A673 (cell line): ENCODE measurements at regions not wholly inside any gene's neighbourhood (a gene's known extent, or its start where the extent isn't known, plus 50 kb on each side); places are given as distances from the start of the nearest gene placed in this dataset.

Experiments used
- BruUV-seq: library from RNA; stranded (reverse); fragments of 400-500 nt; replicated peaks from 2 replicates; lab custom pipeline; 2021; lab: Mats Ljungman, UMichigan
- CTCF ChIA-PET: fragments of 300-600 bp; sonication (Branson Sonifier 250); formaldehyde crosslinking; loops from one replicate; lab custom pipeline; 2022; ENCODE audit warnings: antibody characterized with exemption; lab: Charles Lee
- POLR2A ChIA-PET: fragments of 300-600 bp; sonication (Branson Sonifier 250); formaldehyde crosslinking; loops from one replicate; lab custom pipeline; 2022; ENCODE audit warnings: antibody characterized with exemption; ENCODE audit not compliant: low non-redundant PET; lab: Charles Lee
- DNase-seq: peaks from one replicate; pipeline ENCODE4 v3.0.0-alpha.2; 2015; ENCODE audit warnings: low spot score
- H3K27ac ChIP-seq: fragments of 200-600 bp; sonication (generic); 2 replicates; pipeline ENCODE4 v1.5.1; 2016; ENCODE audit warnings: mixed run types, low read depth, mild to moderate bottlenecking, mixed read lengths, antibody characterized with exemption, low read length; ENCODE audit not compliant: poor library complexity, severe bottlenecking
- H3K27me3 ChIP-seq: fragments of 200-600 bp; sonication (generic); replicated peaks from 2 replicates; pipeline ENCODE4 v1.6.1; 2017; ENCODE audit warnings: mixed run types, low read depth, mild to moderate bottlenecking, mixed read lengths, antibody characterized with exemption, low read length; ENCODE audit not compliant: insufficient read depth, poor library complexity
- H3K36me3 ChIP-seq: fragments of 200-600 bp; sonication (generic); 2 replicates; pipeline ENCODE4 v1.6.1; 2016; ENCODE audit warnings: mixed run types, mild to moderate bottlenecking, mixed read lengths, antibody characterized with exemption, low read length; ENCODE audit not compliant: insufficient read depth, poor library complexity, severe bottlenecking
- H3K4me1 ChIP-seq: fragments of 200-600 bp; sonication (generic); 2 replicates; pipeline ENCODE4 v1.6.1; 2017; ENCODE audit warnings: mixed run types, mild to moderate bottlenecking, mixed read lengths, antibody characterized with exemption, low read length; ENCODE audit not compliant: insufficient read depth, poor library complexity, severe bottlenecking
- H3K4me3 ChIP-seq: fragments of 200-600 bp; sonication (generic); 2 replicates; pipeline ENCODE4 v1.5.1; 2016; ENCODE audit warnings: low read depth, mixed run types, mild to moderate bottlenecking, mixed read lengths, low read length; ENCODE audit not compliant: poor library complexity, severe bottlenecking
- H3K9me3 ChIP-seq: fragments of 200-600 bp; sonication (generic); 2 replicates; pipeline ENCODE4 v1.6.1; 2016; ENCODE audit warnings: mixed run types, low read depth, mild to moderate bottlenecking, mixed read lengths, antibody characterized with exemption, low read length; ENCODE audit not compliant: poor library complexity, severe bottlenecking
- EZH2 ChIP-seq: fragments of 200-600 bp; sonication (generic); IDR thresholded peaks from 2 replicates; pipeline ENCODE4 v1.6.1; 2017; ENCODE audit warnings: borderline replicate concordance, low read depth, mild to moderate bottlenecking, mixed read lengths, antibody characterized with exemption, low read length; ENCODE audit not compliant: poor library complexity, severe bottlenecking
- intact Hi-C: fragments of 100-400 bp; cut with micrococcal nuclease; formaldehyde crosslinking; loops from one replicate; pipeline ENCODE4 v1.10.0; 2022; ENCODE audit not compliant: unreplicated experiment
- TF ChIP-seq, protein P1 (sequence below): fragments of 300-800, 200-600 bp; sonication (generic); conservative IDR thresholded peaks from 2 replicates; pipeline ENCODE4 v1.5.1; 2017; ENCODE audit warnings: low read depth, mild to moderate bottlenecking, antibody characterized with exemption, low read length, moderate library complexity, mixed read lengths

DNA sequence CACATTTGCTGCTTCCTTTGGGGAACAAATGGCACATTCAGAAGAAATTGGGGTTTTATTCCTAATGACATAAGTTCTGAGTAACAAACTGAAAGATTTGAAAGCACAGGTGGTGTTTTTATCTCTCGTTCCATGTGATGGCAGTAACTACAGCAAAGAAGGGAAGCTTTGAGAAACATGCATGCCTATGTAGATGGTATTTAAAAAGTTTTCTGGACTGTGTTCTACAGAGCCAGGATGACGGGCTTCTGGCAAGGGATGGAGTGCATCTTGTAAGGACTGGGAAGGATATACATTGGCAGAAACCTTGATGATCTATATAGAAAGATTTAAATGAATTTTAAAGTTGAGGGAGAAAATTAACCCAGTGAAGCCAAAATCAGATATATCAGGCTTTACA is 362.2 kb upstream of the ROPN1 start:
- Histone ChIP-seq H3K36me3 (no peaks in the 10 kb centered on the region), H3K9me3 (no peaks in the 10 kb centered on the region), H3K4me1 (no peaks in the 10 kb centered on the region), H3K27me3 (no peaks in the 10 kb centered on the region), H3K27ac (no peak overlapping the region), H3K4me3 (no peak overlapping the region)
- TF ChIP-seq EZH2: no peak
- TF ChIP-seq, protein P1, sequence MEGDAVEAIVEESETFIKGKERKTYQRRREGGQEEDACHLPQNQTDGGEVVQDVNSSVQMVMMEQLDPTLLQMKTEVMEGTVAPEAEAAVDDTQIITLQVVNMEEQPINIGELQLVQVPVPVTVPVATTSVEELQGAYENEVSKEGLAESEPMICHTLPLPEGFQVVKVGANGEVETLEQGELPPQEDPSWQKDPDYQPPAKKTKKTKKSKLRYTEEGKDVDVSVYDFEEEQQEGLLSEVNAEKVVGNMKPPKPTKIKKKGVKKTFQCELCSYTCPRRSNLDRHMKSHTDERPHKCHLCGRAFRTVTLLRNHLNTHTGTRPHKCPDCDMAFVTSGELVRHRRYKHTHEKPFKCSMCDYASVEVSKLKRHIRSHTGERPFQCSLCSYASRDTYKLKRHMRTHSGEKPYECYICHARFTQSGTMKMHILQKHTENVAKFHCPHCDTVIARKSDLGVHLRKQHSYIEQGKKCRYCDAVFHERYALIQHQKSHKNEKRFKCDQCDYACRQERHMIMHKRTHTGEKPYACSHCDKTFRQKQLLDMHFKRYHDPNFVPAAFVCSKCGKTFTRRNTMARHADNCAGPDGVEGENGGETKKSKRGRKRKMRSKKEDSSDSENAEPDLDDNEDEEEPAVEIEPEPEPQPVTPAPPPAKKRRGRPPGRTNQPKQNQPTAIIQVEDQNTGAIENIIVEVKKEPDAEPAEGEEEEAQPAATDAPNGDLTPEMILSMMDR: no peak
- intact Hi-C loops: no loop called here
- ChIA-PET POLR2A (no interaction called here), CTCF (no interaction called here)
- no TSS peak for BruUV-seq
- no peak for DNase-seq

GRCh38 chr3:124358156-124358555 is 366.2 kb upstream of the ROPN1 start:
- BruUV-seq: no TSS peak
- Histone ChIP-seq H3K27ac (no peak overlapping the region), H3K27me3 (no peaks in the 10 kb centered on the region), H3K9me3 (no peaks in the 10 kb centered on the region), H3K36me3 (no peaks in the 10 kb centered on the region), H3K4me1 (no peaks in the 10 kb centered on the region), H3K4me3 (no peak overlapping the region)
- POLR2A ChIA-PET: no interaction called here
- CTCF ChIA-PET: no interaction called here
- intact Hi-C loops: no loop called here
- DNase-seq: no peak
- no peak for TF ChIP-seq EZH2
- TF ChIP-seq, protein P1: no peak

- DNase-seq: no peak
- no peak overlapping the region for H3K4me3 ChIP-seq
- H3K4me1 ChIP-seq: no peaks in the 10 kb centered on the region
- no TSS peak for BruUV-seq
- intact Hi-C loops: no loop called here
- TF ChIP-seq EZH2: no peak
- TF ChIP-seq, protein P1: no peak
- no peaks in the 10 kb centered on the region for H3K36me3 ChIP-seq
- ChIA-PET POLR2A (no interaction called here), CTCF (interaction anchor here (0.6 kb wide), 1 partner anchor 584 kb away, joined by 3 read pairs; no protein-coding TSS in a partner anchor)
- H3K27me3 ChIP-seq: no peaks in the 10 kb centered on the region
- H3K9me3 ChIP-seq: no peaks in the 10 kb centered on the region
- no peak overlapping the region for H3K27ac ChIP-seq
These were observed 368.2 kb upstream of the ROPN1 start for GRCh38 chr3:124360155-124360554.
